ENCODE measurements at regions not wholly inside any gene's neighbourhood (a gene's known extent, or its start where the extent isn't known, plus 50 kb on each side); places are given as distances from the start of the nearest gene placed in this dataset.

- H3K9ac ChIP-seq (ENCODE audit: low read length), result no peak overlapping the region
- no peaks in the 10 kb centered on the region for H3K36me3 ChIP-seq (ENCODE audit: insufficient read depth, low read length)
- no peaks in the 10 kb centered on the region for H3K9me3 ChIP-seq (ENCODE audit: low read length)
- TF ChIP-seq EZH2 (IDR thresholded peaks at IDR 0.05; ENCODE audit: borderline replicate concordance, insufficient read depth, low read length, poor library complexity, severe bottlenecking) (no peak), EP300 (conservative IDR thresholded peaks at IDR 0.05; ENCODE audit: poor library complexity, severe bottlenecking) (no peak), POLR2AphosphoS5 (IDR thresholded peaks at IDR 0.05) (no peak), REST (IDR thresholded peaks at IDR 0.05; ENCODE audit: borderline replicate concordance) (no peak), TAF1 (IDR thresholded peaks at IDR 0.05; ENCODE audit: low read depth) (no peak), MXI1 (conservative IDR thresholded peaks at IDR 0.05; ENCODE audit: poor library complexity, severe bottlenecking) (no peak), SMC3 (conservative IDR thresholded peaks at IDR 0.05; ENCODE audit: poor library complexity) (no peak), CTCF (IDR thresholded peaks at IDR 0.05; ENCODE audit: poor library complexity, severe bottlenecking) (no peak), RAD21 (conservative IDR thresholded peaks at IDR 0.05) (no peak)
- H3K27me3 ChIP-seq (ENCODE audit: insufficient read depth, low read depth, low read length), result no peaks in the 10 kb centered on the region
- no peak overlapping the region for H3K27ac ChIP-seq (ENCODE audit: low read length)
- H4K20me1 ChIP-seq (ENCODE audit: insufficient read depth), result no peaks in the 10 kb centered on the region
- no peak overlapping the region for H2AFZ ChIP-seq (ENCODE audit: low read depth, low read length)
- no peak overlapping the region for H3K4me3 ChIP-seq (ENCODE audit: low read length)
- H3K79me2 ChIP-seq (replicated peaks; ENCODE audit: insufficient read depth, low read length), result no peaks in the 10 kb centered on the region
- H3F3A ChIP-seq (ENCODE audit: insufficient read depth, low read length, poor library complexity, severe bottlenecking), result no peaks in the 10 kb centered on the region
- no peaks in the 10 kb centered on the region for H3K9me2 ChIP-seq (ENCODE audit: insufficient read depth, low read length)
- no peak overlapping the region for H3K4me2 ChIP-seq (ENCODE audit: low read length)
Measured at GRCh38 chr13:78309497-78310180, 293.7 kb downstream of the POU4F1 start.

- Histone ChIP-seq H3K9me2 (ENCODE audit: insufficient read depth, low read length) (no peaks in the 10 kb centered on the region), H3K4me3 (ENCODE audit: low read length) (no peak overlapping the region)
Measured at GRCh38 chr13:78306519-78307206, 296.7 kb downstream of the POU4F1 start.

More at GRCh38 chr13:78306519-78307206, 296.7 kb downstream of the POU4F1 start:
- H3K79me2 ChIP-seq (replicated peaks; ENCODE audit: insufficient read depth, low read length), result no peaks in the 10 kb centered on the region
- H2AFZ ChIP-seq (ENCODE audit: low read depth, low read length), result no peak overlapping the region
- H3K36me3 ChIP-seq (ENCODE audit: insufficient read depth, low read length), result no peaks in the 10 kb centered on the region
- no peaks in the 10 kb centered on the region for H3K27me3 ChIP-seq (ENCODE audit: insufficient read depth, low read depth, low read length)
- H3F3A ChIP-seq (ENCODE audit: insufficient read depth, low read length, poor library complexity, severe bottlenecking), result no peaks in the 10 kb centered on the region
- H3K27ac ChIP-seq (ENCODE audit: low read length), result no peak overlapping the region
- no peak overlapping the region for H3K4me2 ChIP-seq (ENCODE audit: low read length)
- H3K9me3 ChIP-seq (ENCODE audit: low read length), result no peaks in the 10 kb centered on the region
- H4K20me1 ChIP-seq (ENCODE audit: insufficient read depth), result no peaks in the 10 kb centered on the region
- no peak overlapping the region for H3K9ac ChIP-seq (ENCODE audit: low read length)
- no peak for TF ChIP-seq EP300 (conservative IDR thresholded peaks at IDR 0.05; ENCODE audit: poor library complexity, severe bottlenecking)
- TF ChIP-seq RAD21 (conservative IDR thresholded peaks at IDR 0.05), result no peak
- TF ChIP-seq REST (IDR thresholded peaks at IDR 0.05; ENCODE audit: borderline replicate concordance), result no peak
- TF ChIP-seq SMC3 (conservative IDR thresholded peaks at IDR 0.05; ENCODE audit: poor library complexity), result no peak
- no peak for TF ChIP-seq EZH2 (IDR thresholded peaks at IDR 0.05; ENCODE audit: borderline replicate concordance, insufficient read depth, low read length, poor library complexity, severe bottlenecking)
- TF ChIP-seq POLR2AphosphoS5 (IDR thresholded peaks at IDR 0.05), result no peak
- TF ChIP-seq TAF1 (IDR thresholded peaks at IDR 0.05; ENCODE audit: low read depth), result no peak
- TF ChIP-seq CTCF (IDR thresholded peaks at IDR 0.05; ENCODE audit: poor library complexity, severe bottlenecking), result no peak
- TF ChIP-seq MXI1 (conservative IDR thresholded peaks at IDR 0.05; ENCODE audit: poor library complexity, severe bottlenecking), result no peak

All from neural cell (in vitro differentiated cells).